ENCODE measurements at regions not wholly inside any gene's neighbourhood (a gene's known extent, or its start where the extent isn't known, plus 50 kb on each side); places are given as distances from the start of the nearest gene placed in this dataset.

DNA sequence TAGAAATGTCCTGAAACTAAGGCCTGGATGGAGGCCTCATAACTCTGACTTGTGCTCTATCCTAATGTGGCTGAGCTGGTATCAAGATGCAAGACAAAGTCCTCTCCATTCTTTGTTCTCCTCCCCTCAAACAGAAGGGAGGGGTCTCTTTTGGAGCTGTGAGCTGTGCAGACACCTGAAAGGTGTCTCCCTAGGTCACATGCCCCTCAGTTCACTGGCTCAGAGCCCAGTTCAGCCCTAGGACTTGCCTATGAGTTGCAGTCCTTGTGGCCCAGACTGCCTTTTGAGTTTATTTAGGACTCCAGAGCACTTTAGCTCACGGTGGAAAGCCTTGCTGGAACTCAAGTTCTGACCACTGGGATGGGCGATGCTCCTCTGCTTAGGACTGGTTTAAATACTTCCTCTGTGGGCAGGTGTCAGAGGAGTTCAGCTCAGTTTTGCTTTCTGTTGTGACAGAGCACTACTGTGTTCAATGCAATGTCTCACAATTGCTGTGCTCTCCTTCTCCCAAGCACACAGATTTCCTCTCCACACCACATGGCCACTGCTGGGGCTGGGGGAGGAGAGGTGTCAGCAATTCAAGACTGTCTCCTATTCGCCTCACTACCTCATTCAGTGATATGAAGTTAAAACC is 84.8 kb upstream of the ZNF827 start:
- TF ChIP-seq, protein P1, sequence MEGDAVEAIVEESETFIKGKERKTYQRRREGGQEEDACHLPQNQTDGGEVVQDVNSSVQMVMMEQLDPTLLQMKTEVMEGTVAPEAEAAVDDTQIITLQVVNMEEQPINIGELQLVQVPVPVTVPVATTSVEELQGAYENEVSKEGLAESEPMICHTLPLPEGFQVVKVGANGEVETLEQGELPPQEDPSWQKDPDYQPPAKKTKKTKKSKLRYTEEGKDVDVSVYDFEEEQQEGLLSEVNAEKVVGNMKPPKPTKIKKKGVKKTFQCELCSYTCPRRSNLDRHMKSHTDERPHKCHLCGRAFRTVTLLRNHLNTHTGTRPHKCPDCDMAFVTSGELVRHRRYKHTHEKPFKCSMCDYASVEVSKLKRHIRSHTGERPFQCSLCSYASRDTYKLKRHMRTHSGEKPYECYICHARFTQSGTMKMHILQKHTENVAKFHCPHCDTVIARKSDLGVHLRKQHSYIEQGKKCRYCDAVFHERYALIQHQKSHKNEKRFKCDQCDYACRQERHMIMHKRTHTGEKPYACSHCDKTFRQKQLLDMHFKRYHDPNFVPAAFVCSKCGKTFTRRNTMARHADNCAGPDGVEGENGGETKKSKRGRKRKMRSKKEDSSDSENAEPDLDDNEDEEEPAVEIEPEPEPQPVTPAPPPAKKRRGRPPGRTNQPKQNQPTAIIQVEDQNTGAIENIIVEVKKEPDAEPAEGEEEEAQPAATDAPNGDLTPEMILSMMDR (IDR thresholded peaks at IDR 0.05; ENCODE audit: low read depth, low read length): no peak
- TF ChIP-seq POLR2A (IDR thresholded peaks at IDR 0.05; ENCODE audit: extremely low read depth, insufficient read length) (no peak), MYC (IDR thresholded peaks at IDR 0.05; ENCODE audit: low read depth, low read length) (no peak)
- TF ChIP-seq, protein P2, sequence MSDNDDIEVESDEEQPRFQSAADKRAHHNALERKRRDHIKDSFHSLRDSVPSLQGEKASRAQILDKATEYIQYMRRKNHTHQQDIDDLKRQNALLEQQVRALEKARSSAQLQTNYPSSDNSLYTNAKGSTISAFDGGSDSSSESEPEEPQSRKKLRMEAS (IDR thresholded peaks at IDR 0.05; ENCODE audit: low read depth, low read length): no peak

All from NB4 (cell line).